ENCODE measurements at regions not wholly inside any gene's neighbourhood (a gene's known extent, or its start where the extent isn't known, plus 50 kb on each side); places are given as distances from the start of the nearest gene placed in this dataset.

GRCh38 chr12:91772411-91772810, 373.2 kb downstream of the BTG1 start:
- TF ChIP-seq CTCF (IDR thresholded peaks at IDR 0.05): no peak
- TF ChIP-seq POLR2A (IDR thresholded peaks at IDR 0.05): no peak
- no peak for TF ChIP-seq EP300 (IDR thresholded peaks at IDR 0.05; ENCODE audit: low read depth)
- TF ChIP-seq POLR2AphosphoS5 (IDR thresholded peaks at IDR 0.05): no peak
